AG04450 (cell line): ENCODE measurements at regions not wholly inside any gene's neighbourhood (a gene's known extent, or its start where the extent isn't known, plus 50 kb on each side); places are given as distances from the start of the nearest gene placed in this dataset.

ENCODE experiments used
- CTCF ChIA-PET: fragments of 300-600, 350-600 bp; formaldehyde crosslinking; extraction: SDS; loops from one replicate; lab custom pipeline; 2022; ENCODE audit warnings: antibody characterized with exemption, inconsistent platforms; lab: Charles Lee
- POLR2A ChIA-PET: fragments of 350-600 bp; formaldehyde crosslinking; extraction: SDS; loops from one replicate; lab custom pipeline; 2021; ENCODE audit warnings: antibody characterized with exemption, inconsistent platforms; lab: Yijun Ruan, JAX
- DNase-seq: peaks from one replicate; pipeline ENCODE4 v3.0.0-alpha.2; 2011; ENCODE audit warnings: low read depth, low spot score
- H3K27ac ChIP-seq: one replicate; pipeline ENCODE4 v1.5.1; 2012; ENCODE audit warnings: low read depth, low read length, control low read depth
- H3K27me3 ChIP-seq: one replicate; pipeline ENCODE4 v1.6.0; 2012; ENCODE audit warnings: low read length; ENCODE audit not compliant: control insufficient read depth, insufficient read depth
- H3K4me3 ChIP-seq: 2 replicates; pipeline ENCODE4 v1.5.1; 2011; ENCODE audit warnings: mild to moderate bottlenecking, low read depth, low read length, control low read depth
- H3K9me3 ChIP-seq: 2 replicates; pipeline ENCODE4 v1.5.1; 2012; ENCODE audit warnings: low read length; ENCODE audit not compliant: control insufficient read depth, insufficient read depth
- TF ChIP-seq, protein P1 (sequence below): IDR thresholded peaks from 2 replicates; pipeline ENCODE4 v1.5.1; 2011; ENCODE audit warnings: low read depth, low read length, control low read depth, inconsistent platforms

DNA sequence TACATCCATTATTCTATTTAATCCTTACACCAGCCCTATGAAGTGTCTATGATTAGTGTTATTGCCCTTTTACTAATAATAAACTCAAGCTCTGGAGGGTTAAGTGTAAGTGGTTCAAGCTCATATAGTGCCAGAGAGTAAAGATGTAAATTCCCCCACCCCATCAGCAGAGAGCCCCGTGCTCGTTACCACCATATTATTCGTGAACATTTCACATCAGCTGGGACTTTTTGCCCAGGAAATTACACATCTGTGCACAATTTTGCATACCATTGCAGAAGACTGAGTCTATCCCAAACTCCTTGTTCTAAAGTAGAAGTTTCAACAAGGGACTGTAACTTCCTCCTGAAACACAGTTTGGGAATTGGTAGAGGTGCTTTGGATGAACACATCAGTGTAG lies 220.1 kb downstream of the BCAS1 start:
- ChIA-PET POLR2A (no interaction called here), CTCF (interaction anchor here (0.5 kb wide), 1 partner anchor 86 kb away, joined by 3 read pairs; no protein-coding TSS in a partner anchor)
- Histone ChIP-seq H3K27ac (no peak overlapping the region), H3K9me3 (no peaks in the 10 kb centered on the region; the same call in 1 of the 2 replicates), H3K4me3 (no peak overlapping the region), H3K27me3 (no peaks in the 10 kb centered on the region)
- TF ChIP-seq, protein P1, sequence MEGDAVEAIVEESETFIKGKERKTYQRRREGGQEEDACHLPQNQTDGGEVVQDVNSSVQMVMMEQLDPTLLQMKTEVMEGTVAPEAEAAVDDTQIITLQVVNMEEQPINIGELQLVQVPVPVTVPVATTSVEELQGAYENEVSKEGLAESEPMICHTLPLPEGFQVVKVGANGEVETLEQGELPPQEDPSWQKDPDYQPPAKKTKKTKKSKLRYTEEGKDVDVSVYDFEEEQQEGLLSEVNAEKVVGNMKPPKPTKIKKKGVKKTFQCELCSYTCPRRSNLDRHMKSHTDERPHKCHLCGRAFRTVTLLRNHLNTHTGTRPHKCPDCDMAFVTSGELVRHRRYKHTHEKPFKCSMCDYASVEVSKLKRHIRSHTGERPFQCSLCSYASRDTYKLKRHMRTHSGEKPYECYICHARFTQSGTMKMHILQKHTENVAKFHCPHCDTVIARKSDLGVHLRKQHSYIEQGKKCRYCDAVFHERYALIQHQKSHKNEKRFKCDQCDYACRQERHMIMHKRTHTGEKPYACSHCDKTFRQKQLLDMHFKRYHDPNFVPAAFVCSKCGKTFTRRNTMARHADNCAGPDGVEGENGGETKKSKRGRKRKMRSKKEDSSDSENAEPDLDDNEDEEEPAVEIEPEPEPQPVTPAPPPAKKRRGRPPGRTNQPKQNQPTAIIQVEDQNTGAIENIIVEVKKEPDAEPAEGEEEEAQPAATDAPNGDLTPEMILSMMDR, result no peak
- DNase-seq, result no peak

DNA sequence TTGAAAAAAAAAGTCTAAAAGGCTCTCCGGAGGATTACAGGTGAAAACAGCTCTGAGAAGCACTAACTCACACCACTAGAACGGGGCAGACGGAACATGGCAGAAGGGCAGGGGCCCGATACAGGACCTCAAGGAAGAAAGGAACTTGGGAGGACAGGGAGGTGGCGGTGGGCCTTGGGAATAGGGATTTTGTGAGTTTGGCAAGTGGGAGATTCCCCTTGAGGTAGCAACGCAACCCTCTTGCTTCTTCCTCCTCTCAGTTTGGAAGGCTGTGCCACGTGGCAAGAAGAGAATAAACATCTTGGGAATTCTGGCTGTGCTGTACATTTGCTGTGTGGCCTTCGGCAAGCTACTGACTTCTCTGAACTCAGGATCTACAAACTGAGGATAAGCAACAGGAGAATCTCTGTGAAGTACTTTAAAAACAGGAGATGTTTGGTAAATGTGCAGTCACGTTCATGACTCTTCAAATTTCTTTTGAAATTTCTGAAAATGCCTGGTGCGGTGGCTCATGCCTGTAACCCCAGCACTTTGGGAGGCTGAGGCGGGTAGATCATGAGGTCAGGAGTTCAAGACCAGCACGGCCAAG lies 220.8 kb downstream of the BCAS1 start:
- no peak for DNase-seq
- ChIA-PET POLR2A (no interaction called here), CTCF (no interaction called here)
- TF ChIP-seq, protein P1, result no peak
- Histone ChIP-seq H3K4me3 (no peak overlapping the region), H3K27me3 (no peaks in the 10 kb centered on the region), H3K9me3 (no peaks in the 10 kb centered on the region; the same call in 1 of the 2 replicates), H3K27ac (no peak overlapping the region)

DNA sequence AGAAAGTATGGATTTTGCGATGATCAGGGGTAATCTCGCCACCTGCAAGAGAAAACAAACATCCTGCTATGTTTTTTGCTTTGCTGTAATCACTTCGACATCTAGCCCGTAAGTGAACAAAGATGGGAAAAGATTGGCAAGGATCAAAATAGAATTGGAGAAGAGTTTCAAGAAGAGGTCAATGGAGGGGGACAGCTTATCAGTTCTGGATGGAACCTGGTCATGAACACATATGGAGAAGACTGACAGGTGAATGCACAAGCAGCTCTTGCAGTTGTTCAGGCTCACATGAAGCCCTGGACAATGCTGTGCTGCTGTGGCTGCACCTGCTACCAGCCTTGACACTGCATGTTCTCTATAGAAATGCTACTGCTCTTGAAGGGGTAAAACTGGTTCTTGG lies 222.1 kb downstream of the BCAS1 start:
- POLR2A ChIA-PET, result no interaction called here
- Histone ChIP-seq H3K27me3 (no peaks in the 10 kb centered on the region), H3K4me3 (no peak overlapping the region), H3K9me3 (no peaks in the 10 kb centered on the region), H3K27ac (no peak overlapping the region)
- TF ChIP-seq, protein P1, result no peak
- CTCF ChIA-PET, result no interaction called here
- no peak for DNase-seq

DNA sequence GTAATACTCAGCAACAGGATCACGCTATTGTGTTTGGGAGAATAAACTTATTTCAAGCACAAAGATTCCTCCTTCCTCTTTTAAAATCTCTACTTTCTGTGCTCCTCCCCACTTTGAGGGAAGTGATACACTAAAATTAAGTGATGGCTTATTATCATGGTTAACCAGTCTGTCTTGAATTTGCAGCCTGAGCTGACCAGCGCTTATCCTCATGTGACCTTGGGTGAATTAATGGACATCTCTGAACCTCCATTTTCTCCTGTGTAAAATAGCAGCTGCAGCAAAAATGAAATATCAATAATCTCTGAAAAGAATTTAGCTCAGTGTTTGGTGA lies 222.6 kb downstream of the BCAS1 start:
- H3K27me3 ChIP-seq, result no peaks in the 10 kb centered on the region
- DNase-seq, result no peak
- CTCF ChIA-PET, result no interaction called here
- no peaks in the 10 kb centered on the region for H3K9me3 ChIP-seq
- POLR2A ChIA-PET, result no interaction called here
- no peak overlapping the region for H3K4me3 ChIP-seq
- TF ChIP-seq, protein P1, result no peak
- no peak overlapping the region for H3K27ac ChIP-seq

DNA sequence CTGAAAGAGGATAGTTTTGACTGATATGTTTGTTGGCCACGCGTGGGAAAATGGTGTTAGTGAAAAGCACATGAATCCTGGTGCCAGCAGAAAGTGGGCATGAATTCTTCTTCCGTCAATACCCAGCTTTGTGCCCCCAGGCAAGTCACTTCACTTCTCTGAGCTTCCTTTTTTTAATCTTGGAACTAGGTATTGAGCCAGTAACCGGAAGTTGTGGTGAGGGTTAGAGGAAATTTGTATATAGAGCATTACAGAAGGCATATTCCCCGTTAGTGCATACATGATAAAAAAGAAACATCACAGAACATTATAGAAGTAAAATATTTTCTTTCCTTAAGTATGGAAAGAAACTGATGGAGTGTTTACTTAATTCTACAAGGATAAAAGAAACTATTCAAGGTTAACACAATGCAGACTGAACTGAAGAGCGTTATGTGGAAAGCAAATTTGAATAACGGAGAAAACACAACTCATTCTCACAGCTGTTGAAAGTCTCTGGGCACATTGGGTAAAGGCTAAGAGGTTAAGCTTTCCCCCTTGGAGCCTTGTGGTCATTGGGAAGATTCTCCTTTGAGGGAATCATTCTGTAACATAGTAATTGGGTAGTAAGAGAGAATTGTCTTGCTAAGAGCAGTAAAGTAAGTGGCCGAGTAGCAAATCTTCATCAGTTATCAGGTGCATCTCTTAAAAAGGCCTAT lies 223.1 kb downstream of the BCAS1 start:
- DNase-seq, result no peak
- Histone ChIP-seq H3K27me3 (no peaks in the 10 kb centered on the region), H3K27ac (no peak overlapping the region), H3K4me3 (no peak overlapping the region), H3K9me3 (no peaks in the 10 kb centered on the region)
- ChIA-PET CTCF (no interaction called here), POLR2A (interaction anchor here (1.0 kb wide), 1 partner anchor 16 kb away, joined by 3 read pairs; no protein-coding TSS in a partner anchor)
- TF ChIP-seq, protein P1, result no peak
